IMR-90 (cell line): ENCODE measurements at regions not wholly inside any gene's neighbourhood (a gene's known extent, or its start where the extent isn't known, plus 50 kb on each side); places are given as distances from the start of the nearest gene placed in this dataset.
A peak's percentile ranks its signal among the peaks of the same experiment; 100 is the strongest.

ENCODE experiments used
- ATAC-seq: fragments of 200-7000 bp; cut with Tn5 transposase; 2 replicates; pipeline ENCODE4 v1.9.1; 2020; ENCODE audit warnings: low read depth, mild to moderate bottlenecking, moderate library complexity
- BruUV-seq: library from RNA; stranded (reverse); fragments of 400-500 nt; replicated peaks from 2 replicates; lab custom pipeline; 2021; lab: Mats Ljungman, UMichigan
- CTCF ChIA-PET: fragments of 300-600 bp; formaldehyde crosslinking; extraction: SDS; loops from one replicate; lab custom pipeline; 2021; ENCODE audit warnings: antibody characterized with exemption; lab: Yijun Ruan, JAX
- POLR2A ChIA-PET: fragments of 300-600 bp; sonication (Branson Sonifier 250); formaldehyde crosslinking; loops from one replicate; lab custom pipeline; 2022; ENCODE audit warnings: antibody characterized with exemption; ENCODE audit not compliant: unreplicated experiment; lab: Charles Lee
- DNase-seq: peaks from one replicate; pipeline ENCODE4 v3.0.0; 2013
- H2AFZ ChIP-seq: replicated peaks from 2 replicates; pipeline ENCODE3; 2013; ENCODE audit warnings: low read length, mild to moderate bottlenecking; ENCODE audit not compliant: poor library complexity
- H2AK5ac ChIP-seq: 2 replicates; pipeline ENCODE4 v1.6.1; 2013; ENCODE audit warnings: low read depth, low read length, inconsistent platforms
- H2AK9ac ChIP-seq: replicated peaks from 2 replicates; pipeline ENCODE3; 2013; ENCODE audit warnings: mild to moderate bottlenecking, low read depth, low read length, moderate library complexity; ENCODE audit not compliant: poor library complexity
- H2BK120ac ChIP-seq: 2 replicates; pipeline ENCODE4 v1.6.1; 2013; ENCODE audit warnings: low read depth, low read length, inconsistent platforms
- H2BK15ac ChIP-seq: 3 replicates; pipeline ENCODE4 v1.6.1; 2013; ENCODE audit warnings: low read depth, low read length, inconsistent platforms
- H2BK20ac ChIP-seq: 2 replicates; pipeline ENCODE4 v1.6.1; 2013; ENCODE audit warnings: low read depth, mild to moderate bottlenecking, inconsistent platforms, low read length, moderate library complexity
- H2BK5ac ChIP-seq: 2 replicates; pipeline ENCODE4 v1.6.1; 2013; ENCODE audit warnings: mild to moderate bottlenecking, low read depth, low read length, inconsistent platforms; ENCODE audit not compliant: poor library complexity, severe bottlenecking
- H3K14ac ChIP-seq: replicated peaks from 2 replicates; pipeline ENCODE4 v1.6.1; 2013; ENCODE audit warnings: low read depth, low read length, inconsistent platforms
- H3K18ac ChIP-seq: 2 replicates; pipeline ENCODE4 v1.6.1; 2013; ENCODE audit warnings: low read depth, low read length, control low read depth
- H3K23ac ChIP-seq: 2 replicates; pipeline ENCODE4 v1.6.1; 2013; ENCODE audit warnings: low read depth, low read length, inconsistent platforms
- H3K27ac ChIP-seq: 2 replicates; pipeline ENCODE4 v1.5.1; 2013; ENCODE audit warnings: mild to moderate bottlenecking, control low read depth, low read length; ENCODE audit not compliant: insufficient read depth
- H3K27me3 ChIP-seq: 2 replicates; pipeline ENCODE4 v1.6.1; 2013; ENCODE audit warnings: low read length; ENCODE audit not compliant: control insufficient read depth, insufficient read depth
- H3K36me3 ChIP-seq: 2 replicates; pipeline ENCODE4 v1.6.1; 2013; ENCODE audit warnings: low read length, mixed read lengths; ENCODE audit not compliant: control insufficient read depth, insufficient read depth
- H3K4ac ChIP-seq: 2 replicates; pipeline ENCODE4 v1.6.1; 2013; ENCODE audit warnings: low read depth, low read length, inconsistent platforms
- H3K4me1 ChIP-seq: 2 replicates; pipeline ENCODE4 v1.6.1; 2013; ENCODE audit warnings: low read length, mixed read lengths; ENCODE audit not compliant: control insufficient read depth, insufficient read depth
- H3K4me2 ChIP-seq: 2 replicates; pipeline ENCODE4 v1.6.1; 2013; ENCODE audit warnings: low read depth, mild to moderate bottlenecking, control low read depth, low read length, moderate library complexity
- H3K4me3 ChIP-seq: 2 replicates; pipeline ENCODE4 v1.5.1; 2013; ENCODE audit warnings: low read depth, mild to moderate bottlenecking, control low read depth, low read length, moderate library complexity; ENCODE audit not compliant: insufficient read depth
- H3K56ac ChIP-seq: 2 replicates; pipeline ENCODE4 v1.6.1; 2013; ENCODE audit warnings: low read length, inconsistent platforms; ENCODE audit not compliant: insufficient read depth; ENCODE audit errors: extremely low read depth
- H3K79me1 ChIP-seq, 2 experiments: 2 replicates each; pipeline ENCODE4 v1.6.1; 2013; ENCODE audit warnings: low read length in 2 of 2, inconsistent platforms in 1 of 2, low read depth in 1 of 2
- H3K9ac ChIP-seq: 2 replicates; pipeline ENCODE4 v1.6.1; 2013; ENCODE audit warnings: low read depth, low read length, control low read depth
- H3K9me1 ChIP-seq: 2 replicates; pipeline ENCODE4 v1.6.1; 2013; ENCODE audit warnings: low read length, inconsistent platforms; ENCODE audit not compliant: insufficient read depth
- H3K9me3 ChIP-seq: 2 replicates; pipeline ENCODE4 v1.6.1; 2013; ENCODE audit warnings: low read length; ENCODE audit not compliant: control insufficient read depth, insufficient read depth
- H4K20me1 ChIP-seq: 2 replicates; pipeline ENCODE4 v1.6.1; 2013; ENCODE audit warnings: low read length, inconsistent platforms; ENCODE audit not compliant: insufficient read depth
- H4K5ac ChIP-seq: 2 replicates; pipeline ENCODE4 v1.6.1; 2013; ENCODE audit warnings: mild to moderate bottlenecking, low read depth, low read length, control low read depth
- H4K8ac ChIP-seq, 2 experiments: 2 replicates each; pipeline ENCODE4 v1.6.1; 2013; ENCODE audit warnings: low read depth in 2 of 2, low read length in 2 of 2, control low read depth in 1 of 2, inconsistent platforms in 1 of 2
- H4K91ac ChIP-seq: 2 replicates; pipeline ENCODE4 v1.6.1; 2013; ENCODE audit warnings: low read depth, low read length, inconsistent platforms; ENCODE audit not compliant: insufficient read depth
- BHLHE40 ChIP-seq: fragments of 150-350 bp; IDR thresholded peaks from 2 replicates; pipeline ENCODE4 v1.6.1; 2016; ENCODE audit warnings: mild to moderate bottlenecking, low read depth, low read length
- CTCF ChIP-seq: conservative IDR thresholded peaks from 2 replicates; pipeline ENCODE4 v1.5.1; 2012; ENCODE audit warnings: mild to moderate bottlenecking, low read depth, low read length, improper control_type of control experiment
- ELK1 ChIP-seq: fragments of 150-350 bp; IDR thresholded peaks from 2 replicates; pipeline ENCODE4 v1.6.1; 2016; ENCODE audit warnings: low read depth, mild to moderate bottlenecking, low read length, moderate library complexity, borderline replicate concordance
- FOS ChIP-seq: fragments of 150-350 bp; IDR thresholded peaks from 2 replicates; pipeline ENCODE4 v1.6.1; 2016; ENCODE audit warnings: low read depth, low read length
- MAFK ChIP-seq: IDR thresholded peaks from 2 replicates; pipeline ENCODE4 v1.6.1; 2012; ENCODE audit warnings: low read depth, low read length, improper control_type of control experiment
- MAZ ChIP-seq: IDR thresholded peaks from 2 replicates; pipeline ENCODE4 v1.6.1; 2012; ENCODE audit warnings: low read depth, mild to moderate bottlenecking, low read length, improper control_type of control experiment, moderate library complexity, borderline replicate concordance
- MXI1 ChIP-seq: IDR thresholded peaks from 2 replicates; pipeline ENCODE4 v1.6.1; 2012; ENCODE audit warnings: low read depth, mild to moderate bottlenecking, low read length, moderate library complexity, borderline replicate concordance
- POLR2A ChIP-seq: IDR thresholded peaks from 2 replicates; pipeline ENCODE4 v1.6.1; 2012; ENCODE audit warnings: mild to moderate bottlenecking, low read depth, low read length
- RAD21 ChIP-seq: IDR thresholded peaks from 2 replicates; pipeline ENCODE4 v1.6.1; 2012; ENCODE audit warnings: low read length, improper control_type of control experiment
- RFX5 ChIP-seq: IDR thresholded peaks from 2 replicates; pipeline ENCODE4 v1.8.0; 2012; ENCODE audit warnings: low read depth, mild to moderate bottlenecking, low read length, moderate library complexity
- SMC3 ChIP-seq: fragments of 150-350 bp; IDR thresholded peaks from 2 replicates; pipeline ENCODE4 v1.6.1; 2016; ENCODE audit warnings: low read depth, mild to moderate bottlenecking, antibody characterized with exemption, low read length, moderate library complexity
- USF2 ChIP-seq: fragments of 150-350 bp; IDR thresholded peaks from 2 replicates; pipeline ENCODE4 v1.6.1; 2017; ENCODE audit warnings: mild to moderate bottlenecking, antibody characterized with exemption, low read length, low read depth
- WGBS, 2 experiments: methylation state at CpG; one replicate each; pipeline versions ENCODE4 v1.1.5 to v1.1.7; 2013; ENCODE audit warnings: missing lambda C conversion rate in 2 of 2; ENCODE audit not compliant: insufficient read length in 1 of 2; ENCODE audit errors: extremely low coverage in 2 of 2; 5-methylcytosine and 5-hydroxymethylcytosine counted together
- dilution Hi-C: fragments of 300-500 bp; cut with HindIII; formaldehyde crosslinking; loops from one replicate; pipeline ENCODE4 v1.14.3; 2018; ENCODE audit warnings: low sequenced_read_pairs; ENCODE audit not compliant: unreplicated experiment
- in situ Hi-C: fragments of 300-500 bp; cut with MboI; formaldehyde crosslinking; loops from 3 replicates; pipeline ENCODE4 v1.14.3; 2019; ENCODE audit warnings: low sequenced_read_pairs, inconsistent platforms, mixed read lengths
- intact Hi-C: fragments of 100-400 bp; cut with micrococcal nuclease; formaldehyde crosslinking; loops from 2 replicates; pipeline ENCODE4 v1.10.0; 2022

- TF ChIP-seq ELK1 (no peak), CTCF (peak; percentile 60), RFX5 (no peak), MXI1 (no peak), BHLHE40 (no peak), MAFK (no peak), RAD21 (peak; percentile 45), USF2 (peak; percentile 17; the same call in 1 of the 2 replicates), POLR2A (no peak), SMC3 (peak; percentile 17; the same call in 1 of the 2 replicates), MAZ (no peak), FOS (no peak)
- Histone ChIP-seq H2AFZ (no peak overlapping the region), H3K56ac (no peak overlapping the region), H3K4ac (no peak overlapping the region), H2BK5ac (no peak overlapping the region), H4K91ac (no peak overlapping the region), H2BK20ac (no peak overlapping the region), H3K79me1 (no peaks in the 10 kb centered on the region), H3K9me3 (peaks cover 18% of the 10 kb centered on the region), H3K23ac (no peak overlapping the region), H4K8ac (no peak overlapping the region), H3K14ac (no peak overlapping the region), H4K20me1 (no peaks in the 10 kb centered on the region), H2BK120ac (no peak overlapping the region), H3K18ac (no peak overlapping the region), H2AK5ac (no peak overlapping the region), H3K27ac (no peak overlapping the region), H3K4me2 (no peak overlapping the region), H2AK9ac (no peak overlapping the region), H3K9ac (no peak overlapping the region), H3K9me1 (no peaks in the 10 kb centered on the region), H4K5ac (no peak overlapping the region), H3K4me1 (no peaks in the 10 kb centered on the region), H3K36me3 (no peaks in the 10 kb centered on the region), H3K4me3 (no peak overlapping the region), H2BK15ac (no peak overlapping the region), H3K27me3 (no peaks in the 10 kb centered on the region)
- in situ Hi-C loops (no loop called here), intact Hi-C loops (no loop called here), dilution Hi-C loops (no loop called here)
- BruUV-seq: no TSS peak
- ChIA-PET CTCF (no interaction called here), POLR2A (no interaction called here)
- 0% methylated on average over 5 of the region's 23 CpGs; no CpG with 5 or more reads in 1 of the 2 experiments for WGBS, 2 experiments
- DNase-seq: peak; percentile 2
- ATAC-seq: no peak
Measured at GRCh38 chr15:53197426-53197839, 407.3 kb upstream of the ONECUT1 start.
